ENCODE measurements at regions not wholly inside any gene's neighbourhood (a gene's known extent, or its start where the extent isn't known, plus 50 kb on each side); places are given as distances from the start of the nearest gene placed in this dataset.
A peak's percentile ranks its signal among the peaks of the same experiment; 100 is the strongest.

DNA sequence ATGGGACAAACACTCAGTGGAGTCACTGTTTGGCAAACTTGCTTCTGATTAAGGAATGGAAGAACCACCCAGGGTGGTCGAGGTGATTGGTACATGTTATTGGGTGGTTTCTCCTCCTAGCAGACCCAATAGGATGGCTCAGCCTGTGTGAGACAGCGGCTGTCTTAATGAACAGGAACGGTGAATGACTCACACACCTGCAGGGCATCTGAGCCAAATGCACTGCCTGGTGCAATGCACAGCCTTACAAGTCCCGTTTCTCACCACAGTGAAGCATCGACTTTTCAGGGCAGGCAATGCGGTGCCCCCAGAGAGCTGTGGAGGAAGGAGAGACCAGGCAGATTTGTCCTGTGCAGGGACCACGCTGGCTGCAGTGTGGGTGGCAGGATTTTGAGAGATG, 238.5 kb downstream of the FGF9 start:
- Mint-ChIP-seq H3K4me1 (peaks cover 11 to 17% of the 10 kb centered on the region in 2 experiments), H3K9me3 (no peaks in the 10 kb centered on the region), H3K36me3 (ENCODE audit: insufficient read depth in 1 of 3, low read depth in 3 of 3) (no peaks in the 10 kb centered on the region; a peak in 1 of 7 replicates), H3K4me3 (no peak overlapping the region), H3K27me3 (ENCODE audit: low read depth) (peaks cover 2% of the 10 kb centered on the region; the same call in 1 of the 2 replicates), H3K27ac (peak overlapping the region in 1 of 3 experiments; percentile 91; a peak in 2 of 7 replicates)
- Histone ChIP-seq H2BK5ac (ENCODE audit: insufficient read length, low read length) (no peak overlapping the region), H4K20me1 (ENCODE audit: control insufficient read depth, insufficient read depth, insufficient read length) (no peaks in the 10 kb centered on the region), H3K79me2 (ENCODE audit: insufficient read depth, low read length) (no peaks in the 10 kb centered on the region), H3K27me3 (ENCODE audit: insufficient read depth, low read length) (no peaks in the 10 kb centered on the region), H3K27ac (ENCODE audit: insufficient read length, low read depth, low read length) (no peak overlapping the region), H3K23ac (ENCODE audit: insufficient read length, low read depth, low read length) (no peak overlapping the region), H2BK120ac (ENCODE audit: low read depth, low read length, poor library complexity, severe bottlenecking) (no peak overlapping the region), H3K79me1 (ENCODE audit: insufficient read depth, low read depth, low read length, poor library complexity, severe bottlenecking) (no peaks in the 10 kb centered on the region), H3T11ph (ENCODE audit: low read length) (no peak overlapping the region), H2BK15ac (ENCODE audit: low read depth, low read length) (no peak overlapping the region), H4K91ac (ENCODE audit: insufficient read length, low read depth, low read length) (no peak overlapping the region), H3K14ac (ENCODE audit: insufficient read depth, low read length) (no peak overlapping the region), H3K4me1 (ENCODE audit: insufficient read depth, low read length) (peaks cover 2% of the 10 kb centered on the region; the same call in 1 of the 2 replicates), H3K18ac (ENCODE audit: insufficient read length, low read depth, low read length) (no peak overlapping the region), H3K9me3 (ENCODE audit: control insufficient read depth, low read depth, low read length) (no peaks in the 10 kb centered on the region), H3K23me2 (ENCODE audit: insufficient read length, low read depth, low read length, poor library complexity, severe bottlenecking) (no peaks in the 10 kb centered on the region), H3K56ac (ENCODE audit: insufficient read length, low read depth, low read length) (no peak overlapping the region), H3K4me2 (ENCODE audit: insufficient read depth, insufficient read length, low read length) (no peak overlapping the region), H2AK5ac (ENCODE audit: insufficient read length, low read length) (no peak overlapping the region), H3K4ac (ENCODE audit: low read depth, low read length) (no peak overlapping the region), H2AFZ (ENCODE audit: low read length) (no peak overlapping the region), H4K5ac (ENCODE audit: insufficient read length, low read depth, low read length) (no peak overlapping the region), H2BK12ac (ENCODE audit: insufficient read length, low read depth, low read length) (no peak overlapping the region), H3K9ac (ENCODE audit: extremely low read depth, insufficient read length, low read length) (no peak overlapping the region), H4K8ac (replicated peaks; ENCODE audit: insufficient read length, low read depth, low read length) (no peak overlapping the region), H2BK20ac (ENCODE audit: low read depth, low read length, poor library complexity, severe bottlenecking) (no peak overlapping the region)
- TF ChIP-seq, protein P1, sequence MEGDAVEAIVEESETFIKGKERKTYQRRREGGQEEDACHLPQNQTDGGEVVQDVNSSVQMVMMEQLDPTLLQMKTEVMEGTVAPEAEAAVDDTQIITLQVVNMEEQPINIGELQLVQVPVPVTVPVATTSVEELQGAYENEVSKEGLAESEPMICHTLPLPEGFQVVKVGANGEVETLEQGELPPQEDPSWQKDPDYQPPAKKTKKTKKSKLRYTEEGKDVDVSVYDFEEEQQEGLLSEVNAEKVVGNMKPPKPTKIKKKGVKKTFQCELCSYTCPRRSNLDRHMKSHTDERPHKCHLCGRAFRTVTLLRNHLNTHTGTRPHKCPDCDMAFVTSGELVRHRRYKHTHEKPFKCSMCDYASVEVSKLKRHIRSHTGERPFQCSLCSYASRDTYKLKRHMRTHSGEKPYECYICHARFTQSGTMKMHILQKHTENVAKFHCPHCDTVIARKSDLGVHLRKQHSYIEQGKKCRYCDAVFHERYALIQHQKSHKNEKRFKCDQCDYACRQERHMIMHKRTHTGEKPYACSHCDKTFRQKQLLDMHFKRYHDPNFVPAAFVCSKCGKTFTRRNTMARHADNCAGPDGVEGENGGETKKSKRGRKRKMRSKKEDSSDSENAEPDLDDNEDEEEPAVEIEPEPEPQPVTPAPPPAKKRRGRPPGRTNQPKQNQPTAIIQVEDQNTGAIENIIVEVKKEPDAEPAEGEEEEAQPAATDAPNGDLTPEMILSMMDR (conservative IDR thresholded peaks at IDR 0.05) = no peak
- no peak for DNase-seq
- WGBS (ENCODE audit: extremely low coverage, insufficient read length, low lambda C conversion rate) = no CpG with 5 or more reads among the region's 7 CpGs
